ENCODE measurements at regions not wholly inside any gene's neighbourhood (a gene's known extent, or its start where the extent isn't known, plus 50 kb on each side); places are given as distances from the start of the nearest gene placed in this dataset.

- DNase-seq (ENCODE audit: low read depth): no peak
Measured at GRCh38 chr7:22676385-22676784, 50.6 kb upstream of the IL6 start.

GRCh38 chr7:22675917-22676343, 51.1 kb upstream of the IL6 start:
- no peak for DNase-seq (ENCODE audit: low read depth)

- no peak for DNase-seq (ENCODE audit: low read depth)
Measured at GRCh38 chr7:22675421-22675820, 51.6 kb upstream of the IL6 start.

GRCh38 chr7:22672846-22673680, 53.9 kb upstream of the IL6 start:
- no peak for DNase-seq (ENCODE audit: low read depth)

GRCh38 chr7:22671177-22671879, 55.7 kb upstream of the IL6 start:
- no peak for DNase-seq (ENCODE audit: low read depth)

GRCh38 chr7:22670422-22670815, 56.6 kb upstream of the IL6 start:
- no peak for DNase-seq (ENCODE audit: low read depth)

- no peak for DNase-seq (ENCODE audit: low read depth)
Measured at GRCh38 chr7:22669692-22670421, 57.1 kb upstream of the IL6 start.

- DNase-seq (ENCODE audit: low read depth): no peak
Measured at GRCh38 chr7:22668971-22669401, 58.0 kb upstream of the IL6 start.

GRCh38 chr7:22667562-22668239, 59.3 kb upstream of the IL6 start:
- DNase-seq (ENCODE audit: low read depth): no peak

GRCh38 chr7:22667187-22667561, 59.8 kb upstream of the IL6 start:
- DNase-seq (ENCODE audit: low read depth): no peak

- no peak for DNase-seq (ENCODE audit: low read depth)
Measured at GRCh38 chr7:22666732-22667131, 60.3 kb upstream of the IL6 start.

- DNase-seq (ENCODE audit: low read depth): no peak
Measured at GRCh38 chr7:22665923-22666322, 61.1 kb upstream of the IL6 start.

GRCh38 chr7:22664988-22665798, 61.8 kb upstream of the IL6 start:
- no peak for DNase-seq (ENCODE audit: low read depth)

- no peak for DNase-seq (ENCODE audit: low read depth)
Measured at GRCh38 chr7:22663721-22664120, 63.3 kb upstream of the IL6 start.

GRCh38 chr7:22663357-22663718, 63.7 kb upstream of the IL6 start:
- DNase-seq (ENCODE audit: low read depth): no peak

- DNase-seq (ENCODE audit: low read depth): no peak
Measured at GRCh38 chr7:22662556-22663356, 64.2 kb upstream of the IL6 start.

- no peak for DNase-seq (ENCODE audit: low read depth)
Measured at GRCh38 chr7:22662036-22662435, 65.0 kb upstream of the IL6 start.

- no peak for DNase-seq (ENCODE audit: low read depth)
Measured at GRCh38 chr7:22660732-22661131, 66.3 kb upstream of the IL6 start.

GRCh38 chr7:22660293-22660692, 66.7 kb upstream of the IL6 start:
- no peak for DNase-seq (ENCODE audit: low read depth)

GRCh38 chr7:22659741-22660140, 67.3 kb upstream of the IL6 start:
- no peak for DNase-seq (ENCODE audit: low read depth)
